CD4-positive, alpha-beta T cell treated with Interleukin-12 subunit alpha and Interleukin-12 subunit beta, for 1 hour (primary cell): ENCODE measurements at regions not wholly inside any gene's neighbourhood (a gene's known extent, or its start where the extent isn't known, plus 50 kb on each side); places are given as distances from the start of the nearest gene placed in this dataset.
"Not testable (repeated sequence)": the region's sequence is repeated elsewhere in the genome, so short reads cannot be mapped to it uniquely, and the experiment has no call there.

Source experiments
- DNase-seq: peaks from one replicate; pipeline ENCODE4 v3.0.0-alpha.2; 2020

DNA sequence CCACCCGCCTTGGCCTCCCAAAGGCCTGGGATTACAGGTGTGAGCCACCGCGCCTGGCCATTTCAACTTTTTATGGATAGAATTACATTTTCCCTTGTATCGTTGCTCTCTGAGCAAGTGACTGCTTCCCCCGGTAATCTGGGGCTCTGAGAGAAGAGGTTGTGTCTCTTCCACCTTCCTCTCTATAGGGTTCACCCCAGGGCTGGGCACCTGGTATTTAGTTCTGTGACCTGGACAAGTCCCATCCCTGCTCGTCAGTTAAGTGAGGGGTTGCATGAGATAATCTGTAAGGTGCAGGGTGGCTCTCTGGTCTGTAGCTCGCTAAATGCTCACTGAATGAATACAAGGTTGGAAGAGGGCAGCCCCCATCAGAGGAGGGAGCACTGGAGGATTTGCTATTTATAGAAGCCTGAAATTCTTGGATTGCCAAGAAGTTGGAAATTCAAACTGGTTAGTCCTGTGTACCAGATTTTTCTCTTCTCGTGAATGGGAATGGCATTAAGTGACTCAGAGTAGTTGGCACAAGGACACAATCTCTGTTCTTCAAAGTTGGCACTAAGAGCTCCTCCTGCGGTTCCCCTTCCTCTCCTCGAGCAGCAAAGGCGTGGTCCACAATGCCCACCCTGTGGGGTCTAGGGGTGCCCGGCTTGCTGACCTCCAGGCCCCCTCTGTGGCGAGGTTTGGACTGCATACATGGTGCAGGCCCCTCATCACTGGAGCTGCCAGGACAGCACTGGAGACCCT lies 68.1 kb upstream of the DLG1 start:
- DNase-seq, result no peak

- no peak for DNase-seq
Measured at GRCh38 chr3:197365586-197365985, 67.2 kb upstream of the DLG1 start.

- no peak for DNase-seq
Measured at GRCh38 chr3:197364410-197365071, 66.1 kb upstream of the DLG1 start.

- no peak for DNase-seq
Measured at GRCh38 chr3:197363553-197364409, 65.4 kb upstream of the DLG1 start.

- no peak for DNase-seq
Measured at GRCh38 chr3:197362081-197362480, 63.7 kb upstream of the DLG1 start.

GRCh38 chr3:197360095-197360494 lies 61.7 kb upstream of the DLG1 start:
- not testable (repeated sequence) for DNase-seq

GRCh38 chr3:197359476-197359875 lies 61.1 kb upstream of the DLG1 start:
- not testable (repeated sequence) for DNase-seq

DNA sequence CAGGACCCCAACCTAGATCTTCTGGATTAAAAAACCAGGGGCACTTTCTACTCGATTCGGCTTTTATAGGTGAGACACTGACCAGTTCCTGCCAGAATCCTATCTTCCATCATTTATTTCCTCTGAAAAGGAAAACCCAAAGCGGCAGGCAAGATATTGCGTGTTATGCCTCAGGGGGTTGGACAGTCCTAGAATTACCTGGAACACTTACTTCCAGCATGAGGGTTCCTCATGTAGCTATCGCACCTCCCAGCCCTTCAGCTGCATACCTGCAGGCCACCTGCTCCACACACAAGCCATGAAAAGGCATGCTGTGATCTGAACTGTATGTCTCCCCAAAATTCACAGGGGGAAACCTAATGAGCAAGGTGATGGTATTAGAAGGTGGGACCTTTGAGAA lies 58.3 kb upstream of the DLG1 start:
- no peak for DNase-seq

GRCh38 chr3:197356275-197356674 lies 57.9 kb upstream of the DLG1 start:
- DNase-seq, result no peak

DNA sequence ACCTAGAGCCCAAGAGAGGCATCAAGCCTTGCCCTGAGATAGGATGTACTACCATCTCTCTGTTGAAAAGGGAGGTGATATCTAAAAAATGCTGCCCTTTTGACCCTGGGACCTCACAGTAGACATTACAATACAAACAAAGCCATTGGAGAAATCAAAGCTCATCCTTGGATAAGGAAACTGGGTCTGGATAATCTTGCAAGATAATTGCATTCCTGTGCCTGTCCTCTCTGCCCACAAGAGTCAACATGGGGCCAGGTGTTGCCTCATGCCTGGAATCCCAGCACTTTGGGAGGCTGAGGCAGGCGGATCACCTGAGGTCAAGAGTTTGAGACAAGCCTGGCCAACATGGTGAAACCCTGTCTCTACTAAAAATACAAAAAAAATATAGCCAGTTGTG lies 57.3 kb upstream of the DLG1 start:
- no peak for DNase-seq

- DNase-seq, result no peak
Measured at GRCh38 chr3:197354568-197355001, 56.2 kb upstream of the DLG1 start.

DNA sequence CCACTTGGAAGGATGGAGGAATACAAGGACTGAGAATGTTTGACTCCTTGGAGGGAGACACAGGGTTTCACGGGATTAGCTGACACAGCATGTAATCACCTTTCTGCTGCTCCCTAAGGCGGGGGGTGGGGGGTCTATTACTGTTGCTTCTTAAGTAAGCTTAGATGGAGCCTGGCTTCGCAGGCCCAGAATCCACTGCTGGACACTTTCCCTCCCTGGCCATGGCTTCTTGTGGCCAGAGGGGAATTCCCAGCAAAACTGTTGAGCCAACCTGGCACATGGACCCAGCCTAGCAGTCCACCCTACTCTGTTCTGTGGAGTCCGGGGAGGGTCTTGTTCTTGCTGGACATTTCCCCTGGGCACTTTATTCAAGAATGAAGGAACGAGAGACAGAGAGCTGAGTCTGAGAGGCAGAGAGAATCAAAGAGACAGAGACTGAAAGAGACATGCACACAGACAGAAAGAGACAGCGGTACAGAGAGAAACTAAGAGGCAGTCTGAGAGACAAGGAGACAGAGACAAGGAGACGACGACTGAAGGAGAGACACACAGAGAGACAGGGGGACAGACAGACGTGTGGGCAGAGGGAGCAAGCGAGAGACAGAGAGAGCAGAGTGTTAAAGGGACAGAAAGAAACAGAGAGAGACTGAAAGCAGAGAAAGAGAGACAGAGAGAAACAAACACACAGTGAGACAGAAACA lies 55.6 kb upstream of the DLG1 start:
- no peak for DNase-seq

GRCh38 chr3:197353001-197353866 lies 54.8 kb upstream of the DLG1 start:
- no peak for DNase-seq

DNA sequence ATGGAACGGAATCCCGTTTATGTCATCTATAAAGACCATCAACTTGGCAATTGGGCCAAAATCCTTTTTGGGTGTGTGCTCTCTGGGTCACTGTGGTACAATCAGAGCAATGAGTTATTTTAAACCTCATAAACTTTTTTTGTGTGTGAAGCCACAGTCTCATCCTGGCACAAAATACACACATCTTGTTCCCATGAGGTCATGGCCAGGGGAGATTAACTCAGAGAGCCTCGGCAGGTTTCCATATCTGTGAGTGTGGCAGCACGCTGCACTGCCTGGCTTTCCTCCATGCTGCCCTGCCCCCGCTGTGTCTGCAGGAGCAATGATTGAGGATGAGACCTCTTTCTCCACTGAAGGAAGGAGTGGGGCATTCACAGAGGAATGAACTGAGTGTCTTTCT lies 54.0 kb upstream of the DLG1 start:
- DNase-seq, result no peak

- no peak for DNase-seq
Measured at GRCh38 chr3:197350446-197350845, 52.0 kb upstream of the DLG1 start.

DNA sequence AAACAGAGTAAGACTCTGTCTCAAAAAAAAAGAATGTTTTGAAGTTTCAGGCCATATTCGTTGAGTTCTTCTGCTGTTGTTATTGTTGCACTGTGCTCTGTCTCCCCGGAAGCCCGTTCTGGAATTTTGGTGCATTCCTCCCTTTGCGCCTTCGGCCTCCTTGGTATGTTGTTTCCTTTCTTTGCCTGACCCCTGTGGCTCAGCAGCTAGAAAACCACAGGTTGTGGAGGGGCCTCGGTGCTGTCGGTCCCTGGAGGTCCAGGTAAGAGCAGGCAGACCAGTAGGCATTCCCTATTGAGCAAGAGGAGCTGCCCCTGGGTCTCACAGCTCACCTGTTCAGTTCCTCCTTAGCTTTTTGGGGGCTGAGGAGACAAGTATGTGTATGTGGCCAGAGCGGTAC lies 51.0 kb upstream of the DLG1 start:
- no peak for DNase-seq
